ENCODE measurements at regions not wholly inside any gene's neighbourhood (a gene's known extent, or its start where the extent isn't known, plus 50 kb on each side); places are given as distances from the start of the nearest gene placed in this dataset.

- no peak for ATAC-seq (ENCODE audit: low FRiP score)
- no peak for TF ChIP-seq CTCF (IDR thresholded peaks at IDR 0.05)
- DNase-seq (ENCODE audit: low spot score) = no peak
These were observed 64.5 kb upstream of the MED9 start for GRCh38 chr17:17412326-17412725.

- DNase-seq (ENCODE audit: low spot score) = no peak
- no peak for TF ChIP-seq CTCF (IDR thresholded peaks at IDR 0.05)
These were observed 63.5 kb upstream of the MED9 start for GRCh38 chr17:17413215-17413792.

GRCh38 chr17:17413821-17414220, 63.0 kb upstream of the MED9 start:
- ATAC-seq (ENCODE audit: low FRiP score) (no peak), DNase-seq (ENCODE audit: low spot score) (no peak)
- no peak for TF ChIP-seq CTCF (IDR thresholded peaks at IDR 0.05)

More at GRCh38 chr17:17413215-17413792, 63.5 kb upstream of the MED9 start:
- ATAC-seq (ENCODE audit: low FRiP score) = no peak

GRCh38 chr17:17414341-17414805, 62.4 kb upstream of the MED9 start:
- TF ChIP-seq CTCF (IDR thresholded peaks at IDR 0.05) = no peak
- DNase-seq (ENCODE audit: low spot score) = no peak
- ATAC-seq (ENCODE audit: low FRiP score) = peak; percentile 74

- DNase-seq (ENCODE audit: low spot score) (no peak), ATAC-seq (ENCODE audit: low FRiP score) (no peak)
- no peak for TF ChIP-seq CTCF (IDR thresholded peaks at IDR 0.05)
These were observed 61.8 kb upstream of the MED9 start for GRCh38 chr17:17415006-17415405.

- no peak for DNase-seq (ENCODE audit: low spot score)
- no peak for ATAC-seq (ENCODE audit: low FRiP score)
- no peak for TF ChIP-seq CTCF (IDR thresholded peaks at IDR 0.05)
These were observed 60.8 kb upstream of the MED9 start for GRCh38 chr17:17416007-17416399.
